ENCODE measurements at regions not wholly inside any gene's neighbourhood (a gene's known extent, or its start where the extent isn't known, plus 50 kb on each side); places are given as distances from the start of the nearest gene placed in this dataset.

DNA sequence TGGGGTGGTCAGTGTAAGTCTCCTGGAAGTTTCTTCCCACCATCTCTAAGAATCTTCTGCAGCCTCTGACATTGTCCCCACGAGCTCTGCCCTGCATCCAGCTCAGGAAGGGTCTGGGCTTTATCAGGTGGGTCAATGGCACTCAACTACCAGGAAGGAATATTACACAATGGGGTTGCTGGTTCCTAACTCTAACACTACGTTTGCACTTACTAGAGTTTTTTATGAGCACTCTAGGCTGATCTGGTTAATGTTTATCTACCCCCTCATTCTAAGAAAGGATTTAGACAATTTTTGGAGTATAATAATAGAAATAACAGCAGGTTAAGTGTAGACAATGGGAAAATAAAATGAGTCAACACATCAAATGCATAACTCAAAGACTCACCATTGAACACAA lies 411.1 kb upstream of the RGMA start:
- H3K4me1 ChIP-seq (ENCODE audit: control insufficient read depth in 2 of 2, insufficient read depth in 2 of 2, low read length in 1 of 2) = no peaks in the 10 kb centered on the region

DNA sequence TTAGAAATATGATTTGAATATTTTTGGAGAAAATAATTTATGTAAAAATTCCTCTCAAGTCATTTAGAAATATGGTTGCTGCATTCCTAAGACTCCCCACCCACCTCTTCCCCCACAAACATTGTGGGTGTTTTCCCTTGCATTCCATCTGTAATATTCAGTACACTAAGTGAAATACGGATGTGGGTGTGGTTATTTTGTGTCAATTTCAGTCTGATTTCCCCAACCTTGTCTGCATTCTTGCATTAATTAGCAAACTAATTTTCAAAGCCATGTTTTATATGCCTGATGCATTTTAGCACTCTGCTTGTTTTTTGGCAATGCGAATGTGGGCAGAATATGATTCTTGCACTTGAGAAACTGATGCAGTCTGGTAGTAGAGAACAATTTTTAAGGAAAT lies 408.3 kb upstream of the RGMA start:
- Histone ChIP-seq H3K36me3 (ENCODE audit: control insufficient read depth in 2 of 2, insufficient read depth in 2 of 2, low read length in 1 of 2) (no peaks in the 10 kb centered on the region), H3K27me3 (ENCODE audit: control insufficient read depth in 1 of 2, insufficient read depth in 2 of 2, low read length in 2 of 2) (no peaks in the 10 kb centered on the region), H3K4me3 (ENCODE audit: low read depth in 1 of 2, low read length in 2 of 2) (no peak overlapping the region), H3K4me1 (ENCODE audit: control insufficient read depth in 2 of 2, insufficient read depth in 2 of 2, low read length in 1 of 2) (no peaks in the 10 kb centered on the region), H3K27ac (ENCODE audit: low read depth in 2 of 2, low read length in 1 of 2) (no peak overlapping the region), H3K9me3 (ENCODE audit: control insufficient read depth in 2 of 2, insufficient read depth in 1 of 2, low read depth in 1 of 2, low read length in 1 of 2) (no peaks in the 10 kb centered on the region)
- WGBS, 2 donors = 51 to 57% methylated on average over 2 of the region's 2 CpGs

More for the DNA sequence above, 411.1 kb upstream of the RGMA start:
- no peak overlapping the region for H3K27ac ChIP-seq (ENCODE audit: low read depth in 2 of 2, low read length in 1 of 2)
- 56 to 68% methylated on average over 2 of the region's 2 CpGs for WGBS, 2 donors
- no peak overlapping the region for H3K4me3 ChIP-seq (ENCODE audit: low read depth in 1 of 2, low read length in 2 of 2)
- no peaks in the 10 kb centered on the region for H3K27me3 ChIP-seq (ENCODE audit: control insufficient read depth in 1 of 2, insufficient read depth in 2 of 2, low read length in 2 of 2)
- no peaks in the 10 kb centered on the region for H3K9me3 ChIP-seq (ENCODE audit: control insufficient read depth in 2 of 2, insufficient read depth in 1 of 2, low read depth in 1 of 2, low read length in 1 of 2)
- no peaks in the 10 kb centered on the region for H3K36me3 ChIP-seq (ENCODE audit: control insufficient read depth in 2 of 2, insufficient read depth in 2 of 2, low read length in 1 of 2)

DNA sequence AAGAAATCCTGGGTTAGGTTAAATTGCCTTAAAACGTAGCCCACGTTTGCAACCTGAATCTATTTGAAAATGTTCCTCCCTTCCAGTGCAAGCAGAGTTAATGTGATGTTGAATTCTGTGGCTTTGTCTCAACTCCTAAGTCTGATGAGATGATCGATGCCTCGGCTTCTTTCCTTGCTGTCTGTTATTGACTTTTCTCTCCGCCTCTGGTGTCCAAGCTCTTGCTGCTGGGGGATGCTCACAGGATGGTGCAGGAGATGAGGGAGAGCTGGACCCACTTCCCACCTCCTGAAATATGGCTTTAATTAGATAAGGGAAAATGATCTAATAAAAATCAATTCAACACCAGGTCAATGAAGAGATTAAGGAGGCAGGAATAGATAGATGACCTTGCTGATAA lies 407.9 kb upstream of the RGMA start:
- Histone ChIP-seq H3K27ac (ENCODE audit: low read depth in 2 of 2, low read length in 1 of 2) (no peak overlapping the region), H3K4me3 (ENCODE audit: low read depth in 1 of 2, low read length in 2 of 2) (no peak overlapping the region), H3K4me1 (ENCODE audit: control insufficient read depth in 2 of 2, insufficient read depth in 2 of 2, low read length in 1 of 2) (no peaks in the 10 kb centered on the region), H3K27me3 (ENCODE audit: control insufficient read depth in 1 of 2, insufficient read depth in 2 of 2, low read length in 2 of 2) (no peaks in the 10 kb centered on the region), H3K9me3 (ENCODE audit: control insufficient read depth in 2 of 2, insufficient read depth in 1 of 2, low read depth in 1 of 2, low read length in 1 of 2) (no peaks in the 10 kb centered on the region), H3K36me3 (ENCODE audit: control insufficient read depth in 2 of 2, insufficient read depth in 2 of 2, low read length in 1 of 2) (no peaks in the 10 kb centered on the region)
- WGBS, 2 donors = 45 to 56% methylated on average over 5 of the region's 5 CpGs

DNA sequence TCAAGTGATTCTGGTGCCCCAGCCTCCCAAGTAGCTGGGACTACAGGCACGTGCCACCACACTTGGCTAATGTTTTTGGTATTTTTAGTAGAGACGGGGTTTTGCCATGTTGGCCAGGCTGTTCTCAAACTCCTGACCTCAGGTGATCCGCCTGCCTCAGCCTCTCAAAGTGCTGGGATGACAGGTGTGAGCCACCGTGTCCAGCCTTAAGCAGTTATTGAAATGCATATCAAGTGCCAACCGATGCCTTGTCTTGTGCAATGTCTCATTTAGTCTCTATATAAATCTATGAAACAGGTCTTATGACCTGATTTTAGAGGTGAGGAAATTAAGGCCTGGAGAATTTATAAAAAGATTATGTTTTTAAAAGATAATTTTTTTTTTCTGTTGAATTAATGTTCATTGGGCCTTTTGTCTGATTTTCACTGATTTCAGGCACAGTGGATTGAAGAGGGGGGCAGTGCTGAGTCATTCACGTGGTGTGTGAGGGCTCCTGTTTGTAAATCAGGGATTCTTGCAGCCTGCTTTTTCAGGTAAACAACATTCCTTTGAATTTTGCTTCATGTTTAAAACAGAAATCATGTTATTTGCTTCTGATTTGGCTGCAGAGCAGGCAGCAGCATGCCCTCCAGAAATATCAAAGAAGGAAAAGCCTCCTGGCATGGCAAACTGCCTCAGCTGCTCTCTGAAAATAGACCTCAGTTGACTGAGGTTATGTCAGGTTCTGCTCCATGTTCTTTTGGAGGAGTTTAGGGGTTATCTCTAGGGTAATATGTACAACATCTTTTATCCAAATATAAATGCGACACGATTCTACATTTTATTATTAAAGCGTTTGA lies 407.0 kb upstream of the RGMA start:
- no peaks in the 10 kb centered on the region for H3K36me3 ChIP-seq (ENCODE audit: control insufficient read depth in 2 of 2, insufficient read depth in 2 of 2, low read length in 1 of 2)
- H3K27ac ChIP-seq (ENCODE audit: low read depth in 2 of 2, low read length in 1 of 2) = no peak overlapping the region
- 53 to 60% methylated on average over 9 of the region's 9 CpGs for WGBS, 2 donors
- H3K27me3 ChIP-seq (ENCODE audit: control insufficient read depth in 1 of 2, insufficient read depth in 2 of 2, low read length in 2 of 2) = no peaks in the 10 kb centered on the region
- H3K9me3 ChIP-seq (ENCODE audit: control insufficient read depth in 2 of 2, insufficient read depth in 1 of 2, low read depth in 1 of 2, low read length in 1 of 2) = no peaks in the 10 kb centered on the region
- H3K4me3 ChIP-seq (ENCODE audit: low read depth in 1 of 2, low read length in 2 of 2) = no peak overlapping the region
- H3K4me1 ChIP-seq (ENCODE audit: control insufficient read depth in 2 of 2, insufficient read depth in 2 of 2, low read length in 1 of 2) = no peaks in the 10 kb centered on the region

DNA sequence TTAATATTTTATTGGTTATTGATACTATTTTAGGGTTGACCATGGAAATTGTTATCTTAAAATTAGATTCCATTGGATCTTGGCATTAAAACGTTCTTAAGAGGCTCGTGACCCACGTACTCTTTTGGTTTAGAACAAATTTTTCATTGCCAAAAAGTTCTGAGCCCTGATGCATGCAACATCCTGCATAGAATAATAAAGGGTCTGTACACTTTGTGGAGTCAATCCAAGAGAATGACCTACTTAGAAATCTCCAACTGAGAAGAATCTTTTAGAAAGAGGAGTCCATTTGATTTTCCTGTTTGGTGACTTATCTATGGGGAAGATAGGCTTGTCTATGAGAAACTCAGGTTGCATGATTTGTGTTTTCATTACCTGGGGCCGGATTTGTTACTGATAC lies 404.2 kb upstream of the RGMA start:
- no peaks in the 10 kb centered on the region for H3K27me3 ChIP-seq (ENCODE audit: control insufficient read depth in 1 of 2, insufficient read depth in 2 of 2, low read length in 2 of 2)
- no peaks in the 10 kb centered on the region for H3K36me3 ChIP-seq (ENCODE audit: control insufficient read depth in 2 of 2, insufficient read depth in 2 of 2, low read length in 1 of 2)
- no peaks in the 10 kb centered on the region for H3K4me1 ChIP-seq (ENCODE audit: control insufficient read depth in 2 of 2, insufficient read depth in 2 of 2, low read length in 1 of 2)
- H3K9me3 ChIP-seq (ENCODE audit: control insufficient read depth in 2 of 2, insufficient read depth in 1 of 2, low read depth in 1 of 2, low read length in 1 of 2) = no peaks in the 10 kb centered on the region
- no peak overlapping the region for H3K27ac ChIP-seq (ENCODE audit: low read depth in 2 of 2, low read length in 1 of 2)
- 70 to 83% methylated on average over 4 of the region's 4 CpGs for WGBS, 2 donors
- H3K4me3 ChIP-seq (ENCODE audit: low read depth in 1 of 2, low read length in 2 of 2) = no peak overlapping the region

DNA sequence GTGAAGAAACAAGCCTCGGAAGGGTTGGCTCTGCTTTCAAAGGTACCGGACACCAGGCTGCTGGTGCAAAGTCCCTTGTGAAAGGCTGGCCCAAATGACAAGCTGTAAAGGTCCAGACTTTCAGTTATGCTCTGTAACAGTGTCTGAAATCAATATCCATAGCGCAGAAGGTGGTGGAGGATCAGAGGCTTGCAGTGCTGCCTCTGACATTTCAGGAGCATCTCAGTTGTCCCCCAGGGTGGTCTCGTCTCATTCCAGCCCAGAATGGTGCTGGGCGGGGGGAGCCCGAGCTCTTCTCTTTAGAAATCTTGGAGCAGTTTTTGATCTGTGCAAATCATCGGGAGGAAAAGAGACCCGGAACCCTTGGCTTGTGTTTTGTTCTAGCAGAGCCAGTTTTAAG lies 402.3 kb upstream of the RGMA start:
- no peaks in the 10 kb centered on the region for H3K36me3 ChIP-seq (ENCODE audit: control insufficient read depth in 2 of 2, insufficient read depth in 2 of 2, low read length in 1 of 2)
- H3K9me3 ChIP-seq (ENCODE audit: control insufficient read depth in 2 of 2, insufficient read depth in 1 of 2, low read depth in 1 of 2, low read length in 1 of 2) = no peaks in the 10 kb centered on the region
- no peak overlapping the region for H3K4me3 ChIP-seq (ENCODE audit: low read depth in 1 of 2, low read length in 2 of 2)
- 88 to 89% methylated on average over 8 of the region's 8 CpGs for WGBS, 2 donors
- H3K27ac ChIP-seq (ENCODE audit: low read depth in 2 of 2, low read length in 1 of 2) = no peak overlapping the region
- H3K27me3 ChIP-seq (ENCODE audit: control insufficient read depth in 1 of 2, insufficient read depth in 2 of 2, low read length in 2 of 2) = no peaks in the 10 kb centered on the region
- H3K4me1 ChIP-seq (ENCODE audit: control insufficient read depth in 2 of 2, insufficient read depth in 2 of 2, low read length in 1 of 2) = peaks cover 0 to 9% of the 10 kb centered on the region in 2 donors

DNA sequence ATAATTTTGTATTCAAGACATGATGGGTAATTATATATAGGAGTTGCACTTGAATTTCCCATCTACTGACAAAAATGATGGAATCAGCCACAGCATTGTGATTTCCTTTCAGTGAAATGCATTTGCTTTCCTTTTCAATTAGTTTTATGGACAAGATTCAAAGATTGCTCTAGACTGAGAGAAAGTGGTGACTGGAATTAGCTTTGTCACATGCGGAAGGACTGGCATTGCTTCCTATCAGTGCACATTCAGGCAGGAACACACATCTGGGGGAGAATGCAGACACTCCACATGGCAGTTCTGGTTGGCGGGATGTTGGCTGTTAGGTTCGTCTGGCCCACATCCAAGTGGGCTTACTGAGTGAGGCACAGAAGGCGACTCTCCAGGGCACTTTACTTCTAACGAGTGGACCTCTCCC lies 399.3 kb upstream of the RGMA start:
- H3K36me3 ChIP-seq (ENCODE audit: control insufficient read depth in 2 of 2, insufficient read depth in 2 of 2, low read length in 1 of 2) = no peaks in the 10 kb centered on the region

DNA sequence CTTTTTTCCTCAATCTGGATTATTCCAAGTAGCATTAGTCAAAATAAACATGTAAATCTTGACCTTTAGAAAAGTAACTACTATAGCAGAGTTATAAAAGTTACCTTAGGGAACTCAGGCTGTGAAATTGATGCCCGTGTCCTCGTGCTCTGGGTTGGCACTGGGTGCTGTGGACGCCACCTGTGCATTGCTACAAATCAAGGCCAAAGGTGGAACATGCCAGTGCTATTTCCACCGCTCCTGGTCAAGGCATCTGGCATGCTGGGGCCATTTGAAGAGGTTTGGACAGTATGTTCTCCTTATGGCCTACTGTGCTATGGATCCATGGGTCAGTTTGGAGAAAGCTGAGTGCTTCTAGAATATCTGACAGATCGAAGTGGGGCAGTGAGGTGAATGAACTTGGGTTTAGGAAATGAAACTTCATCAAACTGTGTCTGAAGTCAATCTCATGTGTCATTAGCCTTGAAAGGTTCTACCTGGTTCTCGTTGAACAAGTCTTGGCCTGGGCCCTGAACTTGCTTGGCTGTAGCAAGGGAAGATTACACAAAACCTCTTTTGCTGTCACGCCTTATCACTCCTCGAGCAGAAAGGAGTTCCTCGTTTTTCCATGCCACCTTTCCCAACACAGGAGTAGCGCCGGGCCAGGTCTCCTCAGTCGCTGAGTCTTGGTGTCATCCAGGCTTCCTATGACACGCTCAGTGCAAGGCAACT lies 397.6 kb upstream of the RGMA start:
- Histone ChIP-seq H3K27me3 (ENCODE audit: control insufficient read depth in 1 of 2, insufficient read depth in 2 of 2, low read length in 2 of 2) (no peaks in the 10 kb centered on the region), H3K4me1 (ENCODE audit: control insufficient read depth in 2 of 2, insufficient read depth in 2 of 2, low read length in 1 of 2) (peaks cover 0 to 11% of the 10 kb centered on the region in 2 donors), H3K36me3 (ENCODE audit: control insufficient read depth in 2 of 2, insufficient read depth in 2 of 2, low read length in 1 of 2) (no peaks in the 10 kb centered on the region), H3K27ac (ENCODE audit: low read depth in 2 of 2, low read length in 1 of 2) (peak overlapping the region; percentile 73 to 90), H3K9me3 (ENCODE audit: control insufficient read depth in 2 of 2, insufficient read depth in 1 of 2, low read depth in 1 of 2, low read length in 1 of 2) (no peaks in the 10 kb centered on the region), H3K4me3 (ENCODE audit: low read depth in 1 of 2, low read length in 2 of 2) (no peak overlapping the region)
- 60 to 64% methylated on average over 13 of the region's 13 CpGs for WGBS, 2 donors

More for the DNA sequence above, 399.3 kb upstream of the RGMA start:
- no peaks in the 10 kb centered on the region for H3K9me3 ChIP-seq (ENCODE audit: control insufficient read depth in 2 of 2, insufficient read depth in 1 of 2, low read depth in 1 of 2, low read length in 1 of 2)
- H3K4me3 ChIP-seq (ENCODE audit: low read depth in 1 of 2, low read length in 2 of 2) = no peak overlapping the region
- H3K27me3 ChIP-seq (ENCODE audit: control insufficient read depth in 1 of 2, insufficient read depth in 2 of 2, low read length in 2 of 2) = no peaks in the 10 kb centered on the region
- no peak overlapping the region for H3K27ac ChIP-seq (ENCODE audit: low read depth in 2 of 2, low read length in 1 of 2)
- H3K4me1 ChIP-seq (ENCODE audit: control insufficient read depth in 2 of 2, insufficient read depth in 2 of 2, low read length in 1 of 2) = peaks cover 0 to 11% of the 10 kb centered on the region in 2 donors
- 80 to 87% methylated on average over 5 of the region's 5 CpGs for WGBS, 2 donors

DNA sequence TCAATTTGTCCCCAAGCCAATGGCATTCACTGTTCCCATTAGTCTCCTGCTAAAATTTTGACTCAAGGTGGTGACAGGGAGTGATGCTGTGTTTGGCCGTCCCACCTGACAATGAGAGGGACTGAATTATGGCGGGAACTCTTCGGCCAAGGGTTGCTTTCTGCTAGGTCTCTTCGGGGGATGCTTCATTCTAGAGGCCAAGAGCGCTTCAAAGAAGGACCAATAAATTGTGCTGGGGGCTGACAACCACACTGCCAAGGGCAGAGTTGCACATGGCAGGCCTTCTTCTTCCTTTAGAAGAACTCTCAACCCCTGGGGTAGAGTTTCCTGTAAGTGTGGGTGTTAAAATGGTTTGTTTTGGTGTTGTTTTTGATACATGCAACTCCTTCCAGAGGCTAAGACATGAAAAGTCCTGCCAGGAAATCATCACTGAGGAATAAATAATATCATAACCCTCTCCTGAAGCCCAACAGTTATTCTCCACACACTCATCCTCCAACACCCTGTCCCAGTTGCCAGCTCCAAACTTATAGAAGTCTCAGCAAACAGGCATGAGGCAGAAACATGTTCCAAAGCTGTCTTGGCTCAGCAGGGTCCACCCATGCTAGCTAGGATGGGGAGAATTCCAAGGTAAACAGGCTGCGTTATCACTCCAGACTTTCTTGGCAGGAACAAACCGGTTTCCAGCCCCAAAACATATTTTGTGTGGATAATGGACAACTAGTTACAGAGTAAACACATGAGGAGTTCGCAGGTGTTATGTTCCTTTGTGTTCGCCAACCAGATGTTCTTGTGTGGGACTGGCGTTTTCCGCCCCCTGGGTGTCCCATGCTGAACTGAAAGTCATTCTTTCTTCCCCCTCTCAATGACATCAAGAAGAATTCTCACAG lies 396.7 kb upstream of the RGMA start:
- Histone ChIP-seq H3K4me1 (ENCODE audit: control insufficient read depth in 2 of 2, insufficient read depth in 2 of 2, low read length in 1 of 2) (peaks cover 0 to 11% of the 10 kb centered on the region in 2 donors), H3K4me3 (ENCODE audit: low read depth in 1 of 2, low read length in 2 of 2) (no peak overlapping the region), H3K9me3 (ENCODE audit: control insufficient read depth in 2 of 2, insufficient read depth in 1 of 2, low read depth in 1 of 2, low read length in 1 of 2) (no peaks in the 10 kb centered on the region), H3K36me3 (ENCODE audit: control insufficient read depth in 2 of 2, insufficient read depth in 2 of 2, low read length in 1 of 2) (no peaks in the 10 kb centered on the region), H3K27ac (ENCODE audit: low read depth in 2 of 2, low read length in 1 of 2) (peak overlapping the region; percentile 11 to 47), H3K27me3 (ENCODE audit: control insufficient read depth in 1 of 2, insufficient read depth in 2 of 2, low read length in 2 of 2) (no peaks in the 10 kb centered on the region)
- WGBS, 2 donors = 57 to 60% methylated on average over 11 of the region's 11 CpGs

Data from esophagus (tissue), 2 donors.